ENCODE measurements at regions not wholly inside any gene's neighbourhood (a gene's known extent, or its start where the extent isn't known, plus 50 kb on each side); places are given as distances from the start of the nearest gene placed in this dataset.

- Mint-ChIP-seq H3K4me3 (no peak overlapping the region), H3K36me3 (no peaks in the 10 kb centered on the region), H3K27me3 (ENCODE audit: low read depth in 3 of 3) (peaks cover 0 to 5% (median 5%) of the 10 kb centered on the region in 3 donors), H3K27ac (no peak overlapping the region), H3K4me1 (peaks cover 7% of the 10 kb centered on the region), H3K9me3 (peaks cover 0 to 3% (median 0%) of the 10 kb centered on the region in 7 donors)
- Histone ChIP-seq H3K27me3 (ENCODE audit: control insufficient read depth in 2 of 2, insufficient read depth in 2 of 2, low read length in 2 of 2) (no peaks in the 10 kb centered on the region), H3K4me1 (ENCODE audit: control insufficient read depth in 1 of 2, insufficient read depth in 2 of 2, low read length in 2 of 2) (no peaks in the 10 kb centered on the region), H3K79me2 (ENCODE audit: insufficient read depth, low read length) (no peaks in the 10 kb centered on the region), H3K27ac (ENCODE audit: low read depth in 1 of 2, low read length in 2 of 2) (no peak overlapping the region), H3K9me3 (replicated peaks in 1 of 2; ENCODE audit: control insufficient read depth in 1 of 2, insufficient read depth in 1 of 2, low read length in 2 of 2) (no peaks in the 10 kb centered on the region), H3K4me3 (replicated peaks in 1 of 3; ENCODE audit: low read depth in 2 of 3, low read length in 3 of 3) (no peak overlapping the region), H3K9ac (ENCODE audit: insufficient read depth, low read length, poor library complexity, severe bottlenecking) (no peak overlapping the region), H2AFZ (ENCODE audit: insufficient read depth, low read depth, low read length, poor library complexity, severe bottlenecking) (no peak overlapping the region), H4K20me1 (ENCODE audit: insufficient read depth, low read length) (no peaks in the 10 kb centered on the region), H3K4me2 (replicated peaks; ENCODE audit: extremely low read depth, low read length, poor library complexity, severe bottlenecking) (no peak overlapping the region), H3K36me3 (replicated peaks in 1 of 2; ENCODE audit: control insufficient read depth in 1 of 2, insufficient read depth in 2 of 2, low read length in 2 of 2) (no peaks in the 10 kb centered on the region)
- no peak for DNase-seq
- TF ChIP-seq CTCF (IDR thresholded peaks at IDR 0.05): no peak
- intact Hi-C loops (cut with micrococcal nuclease): no loop called here
- WGBS (ENCODE audit: insufficient coverage): 95% methylated on average over 2 of the region's 3 CpGs
Measured at GRCh38 chr1:243950166-243950565, 100.1 kb upstream of the AKT3 start.

GRCh38 chr1:243946946-243947345 lies 96.9 kb upstream of the AKT3 start:
- Histone ChIP-seq H4K20me1 (ENCODE audit: insufficient read depth, low read length) (no peaks in the 10 kb centered on the region), H3K27ac (ENCODE audit: low read depth in 1 of 2, low read length in 2 of 2) (no peak overlapping the region), H3K36me3 (replicated peaks in 1 of 2; ENCODE audit: control insufficient read depth in 1 of 2, insufficient read depth in 2 of 2, low read length in 2 of 2) (no peaks in the 10 kb centered on the region), H3K9ac (ENCODE audit: insufficient read depth, low read length, poor library complexity, severe bottlenecking) (no peak overlapping the region), H3K9me3 (replicated peaks in 1 of 2; ENCODE audit: control insufficient read depth in 1 of 2, insufficient read depth in 1 of 2, low read length in 2 of 2) (no peaks in the 10 kb centered on the region), H2AFZ (ENCODE audit: insufficient read depth, low read depth, low read length, poor library complexity, severe bottlenecking) (peak overlapping the region; percentile 12), H3K27me3 (ENCODE audit: control insufficient read depth in 2 of 2, insufficient read depth in 2 of 2, low read length in 2 of 2) (no peaks in the 10 kb centered on the region), H3K79me2 (ENCODE audit: insufficient read depth, low read length) (no peaks in the 10 kb centered on the region), H3K4me2 (replicated peaks; ENCODE audit: extremely low read depth, low read length, poor library complexity, severe bottlenecking) (no peak overlapping the region), H3K4me3 (replicated peaks in 1 of 3; ENCODE audit: low read depth in 2 of 3, low read length in 3 of 3) (no peak overlapping the region), H3K4me1 (ENCODE audit: control insufficient read depth in 1 of 2, insufficient read depth in 2 of 2, low read length in 2 of 2) (no peaks in the 10 kb centered on the region)
- Mint-ChIP-seq H3K36me3 (no peaks in the 10 kb centered on the region), H3K4me3 (peak overlapping the region in 1 of 2 donors; percentile 32), H3K4me1 (no peaks in the 10 kb centered on the region), H3K9me3 (peaks cover 0 to 3% (median 0%) of the 10 kb centered on the region in 7 donors), H3K27ac (peak overlapping the region in 1 of 7 donors; percentile 15), H3K27me3 (ENCODE audit: low read depth in 3 of 3) (peaks cover 3 to 10% (median 3%) of the 10 kb centered on the region in 3 donors)
- TF ChIP-seq CTCF (IDR thresholded peaks at IDR 0.05): peak; percentile 65
- peak in 1 of 3 donors; percentile 15 for DNase-seq
- intact Hi-C loops (cut with micrococcal nuclease): no loop called here
- WGBS (ENCODE audit: insufficient coverage): 78% methylated on average over 4 of the region's 8 CpGs

Data from CD14-positive monocyte (primary cell).